ENCODE measurements at regions not wholly inside any gene's neighbourhood (a gene's known extent, or its start where the extent isn't known, plus 50 kb on each side); places are given as distances from the start of the nearest gene placed in this dataset.

- no peak for DNase-seq (ENCODE audit: low spot score)
- in situ Hi-C loops (cut with MboI; ENCODE audit: low pct_unique_long_range_greater_than_20kb, low sequenced_read_pairs, unreplicated experiment): no loop called here
- no peak for TF ChIP-seq CTCF (IDR thresholded peaks at IDR 0.05; ENCODE audit: extremely low read depth, insufficient read depth, missing control alignments)
Measured at GRCh38 chr17:74019860-74020259, 183.6 kb upstream of the RPL38 start.

- in situ Hi-C loops (cut with MboI; ENCODE audit: low pct_unique_long_range_greater_than_20kb, low sequenced_read_pairs, unreplicated experiment): no loop called here
- DNase-seq (ENCODE audit: low spot score): no peak
- TF ChIP-seq CTCF (IDR thresholded peaks at IDR 0.05; ENCODE audit: extremely low read depth, insufficient read depth, missing control alignments): no peak
Measured at GRCh38 chr17:74020522-74020921, 183.0 kb upstream of the RPL38 start.

GRCh38 chr17:74024871-74025531 lies 178.5 kb upstream of the RPL38 start:
- in situ Hi-C loops (cut with MboI; ENCODE audit: low pct_unique_long_range_greater_than_20kb, low sequenced_read_pairs, unreplicated experiment): no loop called here
- no peak for TF ChIP-seq CTCF (IDR thresholded peaks at IDR 0.05; ENCODE audit: extremely low read depth, insufficient read depth, missing control alignments)
- no peak for DNase-seq (ENCODE audit: low spot score)

- TF ChIP-seq CTCF (IDR thresholded peaks at IDR 0.05; ENCODE audit: extremely low read depth, insufficient read depth, missing control alignments): no peak
- in situ Hi-C loops (cut with MboI; ENCODE audit: low pct_unique_long_range_greater_than_20kb, low sequenced_read_pairs, unreplicated experiment): no loop called here
- DNase-seq (ENCODE audit: low spot score): no peak
Measured at GRCh38 chr17:74027444-74027843, 176.0 kb upstream of the RPL38 start.

GRCh38 chr17:74028354-74029116 lies 174.9 kb upstream of the RPL38 start:
- DNase-seq (ENCODE audit: low spot score): no peak
- in situ Hi-C loops (cut with MboI; ENCODE audit: low pct_unique_long_range_greater_than_20kb, low sequenced_read_pairs, unreplicated experiment): no loop called here
- TF ChIP-seq CTCF (IDR thresholded peaks at IDR 0.05; ENCODE audit: extremely low read depth, insufficient read depth, missing control alignments): no peak

GRCh38 chr17:74031316-74032090 lies 172.0 kb upstream of the RPL38 start:
- in situ Hi-C loops (cut with MboI; ENCODE audit: low pct_unique_long_range_greater_than_20kb, low sequenced_read_pairs, unreplicated experiment): no loop called here
- DNase-seq (ENCODE audit: low spot score): no peak
- no peak for TF ChIP-seq CTCF (IDR thresholded peaks at IDR 0.05; ENCODE audit: extremely low read depth, insufficient read depth, missing control alignments)

All from GM13977 (cell line).